GM12872 (cell line): ENCODE measurements at regions not wholly inside any gene's neighbourhood (a gene's known extent, or its start where the extent isn't known, plus 50 kb on each side); places are given as distances from the start of the nearest gene placed in this dataset.

Source experiments
- CTCF ChIP-seq: IDR thresholded peaks from 3 replicates; pipeline ENCODE4 v1.5.1; 2011; ENCODE audit warnings: low read depth, mild to moderate bottlenecking, low read length, moderate library complexity; ENCODE audit not compliant: insufficient read depth

- TF ChIP-seq CTCF = no peak
Measured at GRCh38 chr5:3305432-3305831, 290.2 kb upstream of the IRX1 start.

GRCh38 chr5:3304346-3304745 is 291.3 kb upstream of the IRX1 start:
- no peak for TF ChIP-seq CTCF

GRCh38 chr5:3303777-3304176 is 291.9 kb upstream of the IRX1 start:
- no peak for TF ChIP-seq CTCF

DNA sequence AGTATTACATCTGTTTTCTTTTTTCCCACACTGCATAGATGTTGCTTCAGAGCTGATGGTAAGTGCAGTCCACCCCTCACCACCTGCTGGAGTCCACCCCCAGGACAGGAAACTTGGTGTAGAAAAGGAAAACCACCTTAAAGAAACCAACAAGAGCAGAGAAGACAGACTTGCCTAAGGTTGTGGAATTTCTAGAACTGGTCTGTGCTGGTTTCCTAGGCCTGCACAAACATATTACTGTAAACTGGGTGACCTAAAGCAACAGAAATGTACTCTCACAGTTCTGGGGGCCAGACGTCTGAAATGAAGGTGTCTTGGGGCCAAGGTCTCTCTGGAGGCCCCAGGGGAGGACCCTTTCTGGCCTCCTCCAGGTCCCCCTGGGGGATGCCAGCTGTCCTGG is 293.4 kb upstream of the IRX1 start:
- no peak for TF ChIP-seq CTCF

GRCh38 chr5:3301306-3301705 is 294.3 kb upstream of the IRX1 start:
- no peak for TF ChIP-seq CTCF

DNA sequence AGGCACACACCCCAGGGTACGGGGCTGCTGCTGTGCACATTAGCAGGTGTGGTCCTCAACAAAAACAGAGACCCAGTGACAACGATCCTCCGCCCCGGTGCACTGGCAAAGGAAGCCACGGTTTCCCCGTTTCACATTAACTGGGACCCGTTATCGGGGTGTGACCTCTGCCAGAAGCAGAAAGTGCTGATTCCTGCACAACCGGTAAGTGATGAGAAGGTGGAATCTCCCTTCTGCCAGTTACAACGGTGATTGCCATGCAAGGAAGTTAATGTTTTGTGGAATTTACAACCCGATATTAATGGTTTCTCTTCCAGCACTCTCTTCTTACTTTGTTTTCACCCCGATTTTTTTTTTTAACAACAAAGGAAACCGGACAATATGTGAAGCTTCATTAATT is 294.9 kb upstream of the IRX1 start:
- TF ChIP-seq CTCF = no peak

- no peak for TF ChIP-seq CTCF
Measured at GRCh38 chr5:3299441-3299840, 296.2 kb upstream of the IRX1 start.

GRCh38 chr5:3297853-3298252 is 297.8 kb upstream of the IRX1 start:
- TF ChIP-seq CTCF = no peak
